Right atrium auricular region (tissue), 2 donors: ENCODE measurements at regions not wholly inside any gene's neighbourhood (a gene's known extent, or its start where the extent isn't known, plus 50 kb on each side); places are given as distances from the start of the nearest gene placed in this dataset.
"Not testable (repeated sequence)": the region's sequence is repeated elsewhere in the genome, so short reads cannot be mapped to it uniquely, and the experiment has no call there.

Source experiments
- DNase-seq: peaks from one replicate; pipeline ENCODE4 v3.0.0-alpha.2; 2019; ENCODE audit warnings: low spot score
- H3K27ac ChIP-seq, 2 donors: fragments of 200-600 bp; sonication (generic); 1 replicate in 1 of 2; 2 replicates in 1 of 2; pipeline ENCODE4 v1.5.1; 2016 to 2019
- H3K27me3 ChIP-seq, 2 donors: fragments of 200-600 bp; sonication (generic); one replicate each; pipeline versions ENCODE4 v1.5.1 to v1.6.0; 2017 to 2019
- H3K36me3 ChIP-seq: fragments of 200-600 bp; sonication (generic); one replicate; pipeline ENCODE4 v1.5.1; 2016
- H3K4me1 ChIP-seq, 2 donors: fragments of 200-600 bp; sonication (generic); one replicate each; pipeline versions ENCODE4 v1.5.1 to v1.6.0; 2017 to 2019
- H3K4me3 ChIP-seq, 2 donors: fragments of 200-600 bp; sonication (generic); 1 replicate in 1 of 2; 2 replicates in 1 of 2; pipeline ENCODE4 v1.5.1; 2017 to 2019; ENCODE audit warnings: mild to moderate bottlenecking in 1 of 2, moderate library complexity in 1 of 2
- H3K9me3 ChIP-seq, 2 donors: fragments of 200-600 bp; sonication (generic); one replicate each; pipeline ENCODE4 v1.5.1; 2019
- TF ChIP-seq, protein P1 (sequence below), 2 donors: fragments of 200-600 bp; sonication (generic); IDR thresholded peaks; one replicate each; pipeline ENCODE4 v1.5.1; 2019; ENCODE audit warnings: antibody characterized with exemption in 2 of 2

DNA sequence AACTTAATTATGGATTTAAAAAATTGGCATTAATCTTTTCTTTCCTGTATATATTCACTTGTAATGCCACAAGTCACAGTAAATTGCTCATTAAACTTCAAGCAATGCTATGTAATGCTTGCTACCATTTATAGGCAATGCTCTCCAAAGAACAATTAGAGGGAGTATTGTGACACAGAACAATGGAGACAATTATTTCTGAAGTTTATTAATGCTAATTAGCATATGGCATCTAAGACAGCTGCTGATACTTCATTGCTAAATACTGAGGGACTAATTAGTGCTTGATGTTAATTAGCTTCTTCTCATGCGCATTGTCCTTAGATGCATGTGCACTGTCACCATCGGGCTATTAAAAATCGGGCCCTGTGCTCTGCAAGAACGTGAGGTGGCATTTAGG, 1012.8 kb downstream of the SOCS6 start:
- no peaks in the 10 kb centered on the region for H3K36me3 ChIP-seq
- H3K27ac ChIP-seq = no peak overlapping the region
- H3K9me3 ChIP-seq = no peaks in the 10 kb centered on the region
- no peak overlapping the region for H3K4me3 ChIP-seq
- DNase-seq = no peak
- TF ChIP-seq, protein P1, sequence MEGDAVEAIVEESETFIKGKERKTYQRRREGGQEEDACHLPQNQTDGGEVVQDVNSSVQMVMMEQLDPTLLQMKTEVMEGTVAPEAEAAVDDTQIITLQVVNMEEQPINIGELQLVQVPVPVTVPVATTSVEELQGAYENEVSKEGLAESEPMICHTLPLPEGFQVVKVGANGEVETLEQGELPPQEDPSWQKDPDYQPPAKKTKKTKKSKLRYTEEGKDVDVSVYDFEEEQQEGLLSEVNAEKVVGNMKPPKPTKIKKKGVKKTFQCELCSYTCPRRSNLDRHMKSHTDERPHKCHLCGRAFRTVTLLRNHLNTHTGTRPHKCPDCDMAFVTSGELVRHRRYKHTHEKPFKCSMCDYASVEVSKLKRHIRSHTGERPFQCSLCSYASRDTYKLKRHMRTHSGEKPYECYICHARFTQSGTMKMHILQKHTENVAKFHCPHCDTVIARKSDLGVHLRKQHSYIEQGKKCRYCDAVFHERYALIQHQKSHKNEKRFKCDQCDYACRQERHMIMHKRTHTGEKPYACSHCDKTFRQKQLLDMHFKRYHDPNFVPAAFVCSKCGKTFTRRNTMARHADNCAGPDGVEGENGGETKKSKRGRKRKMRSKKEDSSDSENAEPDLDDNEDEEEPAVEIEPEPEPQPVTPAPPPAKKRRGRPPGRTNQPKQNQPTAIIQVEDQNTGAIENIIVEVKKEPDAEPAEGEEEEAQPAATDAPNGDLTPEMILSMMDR (IDR thresholded peaks at IDR 0.05) = no peak
- no peaks in the 10 kb centered on the region for H3K4me1 ChIP-seq
- no peaks in the 10 kb centered on the region for H3K27me3 ChIP-seq

DNA sequence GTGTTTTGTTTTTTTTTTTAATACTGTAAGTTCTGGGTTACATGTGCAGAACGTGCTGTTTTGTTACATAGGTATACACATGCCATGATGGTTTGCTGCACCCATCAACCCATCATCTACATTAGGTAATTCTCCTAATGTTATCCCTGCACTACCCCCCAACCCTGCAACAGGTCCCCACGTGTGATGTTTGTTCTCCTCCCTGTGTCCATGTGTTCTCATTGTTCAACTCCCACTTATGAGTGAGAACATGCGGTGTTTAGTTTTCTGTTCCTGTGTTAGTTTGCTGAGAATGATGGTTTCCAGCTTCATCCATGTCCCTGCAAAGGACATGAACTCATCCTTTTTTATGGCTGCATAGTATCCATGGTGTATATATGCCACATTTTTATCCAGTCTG, 1005.4 kb downstream of the SOCS6 start:
- H3K9me3 ChIP-seq = not testable (repeated sequence)

DNA sequence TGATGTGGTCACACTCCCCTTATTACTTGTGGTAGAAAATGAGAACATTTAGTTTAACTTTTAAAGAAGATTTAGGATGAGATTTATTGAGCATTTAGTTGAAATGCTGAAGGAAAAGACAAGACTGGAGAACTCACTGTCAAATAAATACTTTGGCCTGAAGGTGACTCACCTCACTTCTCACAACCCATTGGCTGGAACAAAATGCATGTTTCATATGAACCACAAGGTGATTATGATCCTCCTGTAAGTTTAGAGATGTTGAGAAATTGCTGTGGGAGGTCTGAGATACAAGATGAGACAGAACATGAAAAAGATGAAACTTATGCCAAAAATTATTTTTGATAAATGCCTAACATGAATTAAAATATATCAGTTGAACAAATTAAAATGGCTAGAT, 1004.5 kb downstream of the SOCS6 start:
- Histone ChIP-seq H3K36me3 (no peaks in the 10 kb centered on the region), H3K4me3 (no peak overlapping the region), H3K27me3 (no peaks in the 10 kb centered on the region), H3K4me1 (no peaks in the 10 kb centered on the region), H3K27ac (no peak overlapping the region), H3K9me3 (no peaks in the 10 kb centered on the region)
- no peak for DNase-seq
- TF ChIP-seq, protein P1 (IDR thresholded peaks at IDR 0.05) = no peak

More for the DNA sequence above, 1005.4 kb downstream of the SOCS6 start:
- not testable (repeated sequence) for H3K4me1 ChIP-seq, H3K4me3 ChIP-seq, H3K36me3 ChIP-seq, H3K27me3 ChIP-seq, H3K27ac ChIP-seq, DNase-seq

DNA sequence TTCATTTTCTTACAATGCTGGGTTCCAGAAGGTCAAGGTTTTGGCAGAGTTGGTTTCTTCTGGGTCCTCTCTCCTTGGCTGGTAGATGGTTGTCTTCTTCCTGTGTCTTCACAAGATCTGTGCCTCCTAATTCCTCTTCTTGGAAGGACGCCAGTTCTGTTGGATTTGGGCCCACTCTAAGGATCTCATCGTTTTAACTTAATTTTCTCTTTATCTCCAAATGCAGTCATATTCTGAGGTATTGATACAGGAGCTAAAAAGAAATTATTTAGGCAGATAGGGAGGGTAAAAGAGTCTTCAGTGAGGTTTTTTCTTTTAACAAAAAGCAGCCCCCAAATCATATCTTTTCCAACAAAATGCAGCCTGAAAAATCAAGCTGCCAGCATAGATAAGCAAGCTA, 998.4 kb downstream of the SOCS6 start:
- TF ChIP-seq, protein P1 (IDR thresholded peaks at IDR 0.05) = no peak
- Histone ChIP-seq H3K36me3 (no peaks in the 10 kb centered on the region), H3K27ac (no peak overlapping the region), H3K4me1 (no peaks in the 10 kb centered on the region), H3K27me3 (no peaks in the 10 kb centered on the region), H3K9me3 (no peaks in the 10 kb centered on the region), H3K4me3 (no peak overlapping the region)
- DNase-seq = no peak

DNA sequence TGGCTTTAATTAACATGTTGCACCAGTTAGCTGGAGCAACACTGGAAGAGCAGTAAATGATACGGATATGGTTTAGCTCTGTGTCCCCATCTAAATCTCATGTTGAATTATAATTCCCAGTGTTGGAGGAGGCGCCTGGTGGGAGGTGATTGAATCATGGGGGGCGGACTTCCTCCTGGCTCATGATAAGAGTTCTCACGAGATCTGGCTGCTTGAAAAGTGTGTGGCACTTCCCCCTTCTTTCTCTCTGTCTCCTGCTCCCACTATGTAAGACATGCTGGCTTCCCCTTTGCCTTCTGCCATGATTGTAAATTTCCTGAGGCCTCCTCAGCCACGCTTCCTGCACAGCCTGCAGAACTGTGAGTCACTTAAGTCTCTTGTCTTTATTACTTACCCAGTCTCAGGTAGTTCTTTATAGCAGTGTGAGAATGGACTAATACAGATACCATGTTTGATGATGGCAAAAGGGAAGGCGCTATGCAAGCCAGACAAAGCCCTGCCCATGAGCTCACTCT, 963.6 kb downstream of the SOCS6 start:
- no peaks in the 10 kb centered on the region for H3K27me3 ChIP-seq
- no peaks in the 10 kb centered on the region for H3K36me3 ChIP-seq
- no peak overlapping the region for H3K4me3 ChIP-seq
- DNase-seq = no peak
- no peak overlapping the region for H3K27ac ChIP-seq
- TF ChIP-seq, protein P1 (IDR thresholded peaks at IDR 0.05) = no peak
- H3K9me3 ChIP-seq = no peaks in the 10 kb centered on the region
- H3K4me1 ChIP-seq = no peaks in the 10 kb centered on the region

DNA sequence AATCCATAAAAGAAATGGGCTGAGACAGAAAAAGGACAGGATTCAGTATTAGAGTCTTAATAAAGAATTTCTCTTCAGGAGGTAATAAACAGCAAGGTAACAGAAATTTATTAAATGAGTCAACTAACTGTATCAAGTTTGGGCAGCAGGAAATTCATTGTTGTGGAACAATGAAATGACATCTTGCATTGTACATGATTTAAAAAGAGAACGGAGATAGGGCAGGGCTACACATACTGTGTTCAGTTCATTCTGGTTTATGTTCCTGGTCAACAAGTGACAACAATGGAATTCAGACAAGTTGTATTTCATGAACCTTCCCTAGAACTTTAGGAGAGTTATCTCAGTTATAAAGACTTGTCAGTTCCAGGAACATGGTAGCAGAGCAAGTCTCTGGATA, 961.3 kb downstream of the SOCS6 start:
- no peaks in the 10 kb centered on the region for H3K36me3 ChIP-seq
- DNase-seq = no peak
- no peaks in the 10 kb centered on the region for H3K27me3 ChIP-seq
- TF ChIP-seq, protein P1 (IDR thresholded peaks at IDR 0.05) = no peak
- no peaks in the 10 kb centered on the region for H3K9me3 ChIP-seq
- H3K4me1 ChIP-seq = no peaks in the 10 kb centered on the region
- H3K27ac ChIP-seq = no peak overlapping the region
- H3K4me3 ChIP-seq = no peak overlapping the region
